NOMO-1 treated with DMSO at 0.1 percent for 48 hours (cell line): ENCODE measurements at regions not wholly inside any gene's neighbourhood (a gene's known extent, or its start where the extent isn't known, plus 50 kb on each side); places are given as distances from the start of the nearest gene placed in this dataset.

Experiments used
- DNase-seq: peaks from one replicate; lab custom pipeline; 2025; ENCODE audit not compliant: unreplicated experiment; lab: John Stamatoyannopoulos, UW

DNA sequence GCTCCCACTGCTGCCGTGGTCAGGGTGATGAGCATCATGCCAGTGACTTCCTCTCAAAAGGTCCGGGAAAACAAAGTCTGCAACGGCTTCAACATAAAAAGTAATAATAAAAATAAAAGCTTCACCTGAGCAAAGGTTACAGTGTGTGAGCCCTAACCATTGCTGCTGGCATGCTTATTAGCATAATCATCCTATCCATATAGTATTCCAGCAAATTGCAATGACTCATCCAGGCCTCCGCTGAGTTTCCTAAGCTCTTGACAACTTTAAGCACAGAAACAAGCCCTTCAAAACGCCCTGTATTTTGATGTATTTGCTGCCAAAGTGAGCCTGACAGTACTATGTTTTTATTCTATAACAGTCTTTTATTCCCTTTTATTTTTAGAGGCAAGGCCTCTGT is 100.5 kb downstream of the AASDH start:
- no peak for DNase-seq

DNA sequence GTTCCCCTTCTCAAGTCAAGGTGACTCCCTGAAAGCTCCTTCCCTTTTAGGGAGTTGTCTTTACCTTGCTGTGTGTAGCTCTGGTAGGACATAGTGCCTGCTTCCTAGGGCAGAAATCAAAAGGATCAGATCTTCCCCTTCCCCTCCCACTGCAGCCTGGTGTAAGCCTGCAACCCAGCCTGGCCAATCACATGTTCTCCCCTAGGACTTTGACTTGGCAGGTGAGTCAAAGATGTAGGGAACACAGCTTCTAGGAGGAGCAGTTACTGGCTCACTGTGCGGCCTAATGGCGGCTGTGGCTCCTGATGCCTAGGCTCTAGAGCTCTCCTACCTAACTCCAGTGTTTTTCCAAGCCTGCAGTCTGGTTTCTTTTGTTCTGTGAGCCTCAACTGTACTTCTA is 103.9 kb downstream of the AASDH start:
- no peak for DNase-seq

DNA sequence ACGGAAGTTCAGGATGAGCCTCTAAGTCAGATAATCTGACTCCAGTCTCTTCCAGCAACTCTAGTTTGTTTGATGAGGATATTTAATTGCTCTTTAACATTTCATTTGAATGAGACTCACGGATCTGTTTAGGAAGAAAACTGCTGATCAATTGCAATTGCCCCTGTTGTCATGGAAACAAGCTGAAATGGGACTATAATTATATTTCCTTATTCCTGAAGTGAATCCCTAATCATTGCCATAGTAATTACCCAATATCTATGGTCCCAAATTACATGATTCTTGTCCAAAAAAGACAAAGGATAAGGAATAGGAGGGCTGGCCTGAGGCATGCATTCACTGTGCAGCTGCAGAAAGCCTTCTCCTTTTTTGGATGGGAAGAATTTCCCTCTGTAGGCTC is 105.3 kb downstream of the AASDH start:
- DNase-seq, result no peak

DNA sequence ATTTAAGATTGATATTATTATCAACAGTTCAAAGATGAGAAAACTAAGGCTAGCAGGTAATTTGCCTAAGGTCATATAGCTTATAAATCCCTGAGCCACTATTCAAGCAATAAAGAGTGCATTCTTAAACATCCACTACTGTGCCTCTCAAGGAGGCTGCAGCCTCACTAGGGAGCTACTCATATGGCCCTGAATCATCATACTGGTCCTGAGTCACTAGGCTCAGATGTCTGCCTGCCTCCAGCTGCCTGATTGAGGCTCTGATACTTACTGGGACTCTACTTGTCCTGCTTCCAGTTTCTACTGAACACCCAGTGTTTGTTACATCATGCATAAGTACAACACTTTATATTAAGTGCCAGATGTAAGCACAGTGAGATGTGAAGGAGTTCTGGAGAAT is 110.7 kb downstream of the AASDH start:
- DNase-seq, result no peak

DNA sequence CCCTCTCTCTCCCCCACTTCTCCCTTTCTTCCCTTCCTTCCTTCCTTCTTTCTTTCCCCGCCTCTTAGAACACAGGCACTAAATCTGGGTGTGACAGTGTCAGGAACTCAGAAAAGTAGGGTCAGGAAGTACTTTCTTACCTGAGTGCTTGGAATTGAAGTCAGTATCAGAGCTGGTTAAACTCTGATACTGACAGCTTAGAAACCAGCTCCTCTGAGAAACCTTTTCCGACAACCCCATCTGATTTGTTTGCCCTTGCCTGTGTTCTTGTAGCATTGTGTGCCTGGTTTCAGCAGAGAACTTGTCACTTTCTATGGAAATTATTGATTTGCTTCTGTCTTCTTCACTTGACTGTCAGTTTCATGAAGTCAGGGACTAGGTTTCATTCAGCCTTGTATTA is 113.9 kb downstream of the AASDH start:
- no peak for DNase-seq

DNA sequence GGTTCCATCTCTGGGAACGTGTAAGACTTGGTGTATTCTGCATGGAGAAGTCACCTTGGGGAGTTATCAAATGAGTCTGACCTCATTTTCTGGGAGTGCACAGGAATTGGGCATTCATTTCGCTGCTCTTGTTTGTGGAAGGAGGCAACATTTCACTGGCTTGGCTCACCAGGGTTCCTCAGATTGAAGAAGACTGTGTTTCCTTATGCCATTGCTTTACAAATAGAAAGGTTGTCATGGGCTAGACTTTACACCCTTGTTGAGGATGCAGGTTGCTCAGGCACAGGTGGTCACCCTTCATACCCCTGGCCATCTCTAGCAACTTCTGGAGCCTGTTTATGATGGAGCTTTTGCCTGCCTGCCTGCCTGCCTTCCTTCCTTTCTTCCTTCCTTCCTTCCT is 114.4 kb downstream of the AASDH start:
- no peak for DNase-seq

DNA sequence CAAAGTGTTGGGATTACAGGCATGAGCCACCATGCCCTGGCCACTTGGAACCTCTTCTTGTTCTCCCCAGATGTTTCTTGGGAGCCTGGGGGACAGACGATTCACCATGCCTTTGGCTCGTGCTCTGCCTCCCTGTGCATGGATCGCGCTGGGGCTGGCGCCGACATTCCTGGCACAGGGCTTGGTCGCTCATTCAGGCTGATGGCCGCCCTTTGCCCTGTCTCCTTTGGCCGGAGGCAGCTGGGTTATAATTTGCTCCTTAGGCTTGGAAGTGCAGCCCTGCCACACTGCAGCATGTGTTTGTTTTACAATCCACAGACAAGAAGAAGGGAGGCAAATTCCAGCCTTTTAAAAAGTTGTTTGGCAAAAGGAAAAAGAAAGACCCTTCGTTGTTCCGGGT is 115.3 kb downstream of the AASDH start:
- no peak for DNase-seq

DNA sequence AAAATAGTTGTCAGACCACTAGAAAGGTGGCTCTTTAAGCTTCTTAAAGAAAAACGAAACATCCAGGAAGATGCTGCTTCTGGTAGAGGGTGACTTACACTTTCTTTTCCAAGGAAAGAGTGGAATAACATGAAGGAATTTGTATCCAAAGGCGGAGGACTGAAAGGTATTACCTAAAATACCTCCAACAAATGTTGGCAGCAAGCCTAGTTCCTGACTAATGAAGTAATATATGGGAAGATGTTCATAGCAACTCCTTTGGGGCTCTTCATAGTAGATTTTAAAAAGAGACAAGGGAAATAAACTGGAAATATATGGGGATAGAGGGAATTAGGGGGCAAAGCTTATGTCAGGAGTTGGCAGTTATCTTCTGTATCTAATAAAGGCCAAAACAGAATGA is 116.2 kb downstream of the AASDH start:
- no peak for DNase-seq

DNA sequence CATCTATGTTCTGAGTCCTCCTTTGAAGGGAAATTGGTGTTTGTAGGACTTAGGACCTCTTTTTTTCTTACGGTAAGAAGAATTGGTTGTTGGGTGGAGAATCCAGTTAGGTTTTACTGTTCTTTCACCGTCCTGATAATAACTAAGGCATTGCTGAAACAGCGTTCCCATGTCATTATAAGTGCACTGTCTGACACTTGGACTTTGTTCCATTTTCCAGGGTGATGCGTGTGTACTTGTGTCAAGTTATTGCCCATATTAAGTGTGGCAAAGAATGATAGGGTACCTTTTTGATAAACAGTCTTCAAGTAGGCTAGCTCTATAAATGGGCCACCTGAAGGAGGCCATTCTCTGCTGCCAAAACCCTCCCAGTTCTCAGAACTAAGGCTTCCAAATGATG is 119.7 kb downstream of the AASDH start:
- DNase-seq, result no peak

DNA sequence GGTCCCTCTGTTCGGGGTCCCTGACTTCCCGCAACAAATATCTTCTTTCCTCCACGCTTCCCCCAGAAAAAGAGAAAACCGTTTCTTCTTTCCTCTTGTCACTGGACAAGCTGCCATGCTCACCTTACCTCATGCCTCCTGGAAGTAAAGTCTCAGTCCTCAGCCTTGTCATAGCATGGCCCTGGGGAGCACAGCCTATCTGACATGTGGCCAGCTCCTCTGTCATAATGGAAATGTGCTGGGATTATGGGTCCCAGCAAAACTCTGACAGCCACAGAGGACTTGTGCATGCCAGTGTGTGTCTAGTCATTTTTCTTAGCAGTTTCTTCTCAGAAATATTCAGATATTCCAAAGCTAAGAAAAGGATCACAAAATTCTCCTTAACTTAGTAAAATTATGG is 122.4 kb downstream of the AASDH start:
- no peak for DNase-seq

DNA sequence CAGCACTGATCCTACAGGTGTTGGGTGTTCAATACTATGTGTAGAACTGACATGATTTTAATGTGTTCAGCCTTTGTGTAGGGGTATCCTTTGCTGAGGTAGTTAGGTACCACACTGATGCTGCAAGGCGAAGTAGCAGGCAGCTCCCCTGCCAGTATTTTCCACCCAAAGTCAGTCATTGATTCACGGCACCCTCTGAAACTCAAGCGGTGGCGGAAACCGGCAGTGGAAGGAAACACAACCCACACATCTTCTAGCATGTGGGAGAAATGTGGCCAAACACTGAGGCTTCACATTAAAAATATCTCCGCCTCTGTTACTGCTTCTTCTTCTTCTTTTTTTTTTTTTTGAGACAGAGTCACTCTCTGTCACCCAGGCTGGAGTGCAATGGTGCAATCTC is 126.3 kb downstream of the AASDH start:
- DNase-seq, result no peak

DNA sequence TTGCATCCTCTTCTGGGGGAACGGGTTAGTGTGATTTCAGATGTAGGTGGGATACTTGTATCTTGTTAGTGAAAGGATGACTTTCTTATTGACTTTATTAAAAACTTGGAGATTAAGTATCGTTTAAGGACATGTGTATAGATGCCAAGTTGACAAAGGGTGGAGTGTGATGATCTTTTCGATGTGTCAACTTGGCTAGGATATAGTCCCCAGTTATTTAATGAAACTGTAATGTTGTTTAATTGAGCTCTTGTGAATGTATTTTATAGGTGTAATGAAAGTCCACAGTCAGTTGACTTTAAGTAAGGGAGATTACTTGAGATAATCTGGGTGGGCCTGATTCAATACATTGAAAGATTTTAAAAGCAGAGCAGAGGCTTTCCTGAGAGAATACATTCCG is 127.0 kb downstream of the AASDH start:
- no peak for DNase-seq

DNA sequence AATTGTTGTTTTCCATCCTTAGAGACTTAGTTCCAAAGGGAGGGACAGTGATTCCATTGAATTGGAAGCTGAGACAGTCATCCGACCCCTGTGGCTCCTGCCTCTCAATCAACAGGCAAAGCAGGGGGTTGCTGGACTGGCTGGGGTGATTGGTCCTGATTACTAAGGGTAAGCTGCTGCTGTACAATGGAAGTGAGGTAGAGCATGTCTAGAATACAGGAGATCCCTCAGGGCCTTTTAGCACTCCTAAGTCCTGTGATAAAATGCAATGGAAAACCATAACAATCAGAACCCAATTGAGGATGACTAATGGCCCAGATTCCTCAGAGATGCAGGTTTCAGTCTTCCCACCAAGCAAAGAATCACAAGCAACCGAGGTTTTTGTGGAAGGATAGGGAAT is 127.6 kb downstream of the AASDH start:
- DNase-seq, result no peak

DNA sequence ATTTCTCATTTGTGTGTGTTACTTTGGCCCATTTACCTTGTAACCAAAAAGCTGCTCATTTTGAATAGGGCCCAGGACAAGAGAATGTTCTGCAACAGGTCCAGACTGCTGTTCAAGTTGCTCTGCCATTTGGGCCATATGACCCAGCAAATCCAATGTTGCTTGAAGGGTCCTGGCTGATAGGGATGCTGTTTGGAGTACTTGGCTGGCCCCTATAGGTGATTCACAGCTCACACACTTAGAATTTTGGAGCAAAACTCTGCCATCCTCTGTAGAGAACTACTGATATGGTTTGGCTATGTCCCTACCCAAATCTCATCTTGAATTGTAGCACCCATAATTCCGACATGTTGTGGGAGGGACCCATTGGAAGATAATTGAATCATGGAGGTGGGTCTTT is 131.5 kb downstream of the AASDH start:
- DNase-seq, result no peak

DNA sequence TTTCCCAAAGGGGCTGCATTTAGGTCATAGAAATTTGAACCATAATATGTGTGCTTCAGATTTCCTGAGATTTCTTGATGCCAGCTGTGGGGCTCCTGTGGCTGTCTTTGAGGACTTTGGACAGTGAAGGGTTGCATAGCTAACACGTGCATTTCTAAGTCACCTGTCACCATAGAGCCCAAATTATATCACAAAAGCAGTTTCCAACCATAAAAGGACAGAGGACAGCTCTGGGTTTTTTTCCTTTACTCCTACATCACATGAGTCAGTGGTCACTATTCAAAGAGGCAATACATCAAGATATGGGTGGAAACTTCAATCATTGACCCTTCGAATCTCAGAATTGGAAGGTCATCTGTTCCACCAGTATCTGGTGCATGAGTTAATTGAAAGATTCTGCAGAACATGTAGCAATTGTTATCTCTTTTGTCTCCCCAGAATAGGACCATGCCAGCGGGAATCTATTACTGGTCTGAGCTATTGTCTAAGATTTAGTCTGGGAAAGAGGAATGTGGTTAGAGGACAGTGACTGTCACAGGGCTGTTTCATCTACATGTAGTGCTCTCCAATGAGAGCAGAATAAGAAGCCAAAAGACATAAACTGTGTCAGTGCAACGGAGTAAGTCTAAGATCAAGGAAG is 133.5 kb downstream of the AASDH start:
- no peak for DNase-seq

DNA sequence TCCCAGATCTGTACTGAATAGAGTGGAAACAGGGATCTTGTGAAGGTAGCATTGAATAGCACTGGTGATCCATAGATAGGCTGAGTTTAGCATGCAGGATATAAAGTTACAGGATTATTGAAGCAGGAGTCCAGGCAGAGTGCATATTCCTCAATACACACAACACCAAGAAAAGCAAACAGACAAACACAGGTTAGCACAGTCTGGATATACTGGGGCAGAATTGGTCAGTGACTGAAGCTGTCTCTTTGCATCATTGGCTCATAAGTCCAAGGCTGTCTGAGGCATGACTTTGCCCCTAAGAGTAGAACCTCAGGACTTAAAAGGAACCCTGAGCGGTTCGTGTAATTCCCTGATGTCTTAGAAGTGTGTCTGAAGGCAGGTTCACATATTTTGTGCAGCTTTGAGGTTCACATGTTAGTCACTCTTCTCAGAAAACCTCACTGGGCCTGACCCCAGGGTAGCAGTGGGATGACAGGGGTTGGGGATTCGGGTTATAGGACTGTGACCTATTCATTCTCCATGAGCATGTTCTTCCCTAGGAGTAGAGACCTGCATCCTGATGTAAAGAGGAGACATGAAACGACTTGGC is 134.6 kb downstream of the AASDH start:
- no peak for DNase-seq

DNA sequence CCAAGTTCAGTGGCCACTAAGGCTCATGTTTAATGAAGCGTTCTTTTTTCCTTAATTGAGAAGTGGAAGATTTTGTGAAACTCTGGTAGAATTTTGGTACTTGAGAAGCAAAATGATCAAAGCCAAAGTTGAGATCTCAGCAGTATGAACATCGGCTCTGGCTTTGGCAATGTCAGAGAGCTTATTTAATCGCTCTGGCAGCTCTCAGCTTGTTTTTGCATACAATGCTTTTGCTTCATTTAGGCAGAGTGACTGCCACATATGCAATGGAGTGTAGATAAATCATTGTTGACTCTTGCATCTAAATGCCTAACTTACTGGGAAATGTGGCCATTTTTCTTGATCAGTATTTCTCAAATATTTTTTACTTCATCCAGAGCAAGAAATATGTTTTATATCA is 135.7 kb downstream of the AASDH start:
- DNase-seq, result no peak

DNA sequence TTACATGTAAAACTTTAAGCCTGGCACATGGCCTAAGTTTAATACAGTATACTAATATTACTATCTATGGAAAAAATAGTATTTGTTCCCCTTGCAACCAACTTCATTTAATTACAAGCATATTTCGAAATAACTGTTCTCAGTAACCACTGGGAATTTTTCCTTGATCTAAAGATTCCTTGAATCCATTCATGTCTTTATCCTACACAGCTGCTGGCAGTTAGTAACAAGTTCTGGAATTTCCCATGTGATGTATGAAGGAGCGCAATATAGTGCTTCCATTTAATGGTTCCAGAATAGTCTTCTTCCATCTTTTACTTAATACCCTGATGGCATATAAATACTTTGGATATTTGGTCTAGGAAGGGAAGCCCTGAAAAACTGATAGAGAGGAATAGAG is 136.5 kb downstream of the AASDH start:
- DNase-seq, result no peak

DNA sequence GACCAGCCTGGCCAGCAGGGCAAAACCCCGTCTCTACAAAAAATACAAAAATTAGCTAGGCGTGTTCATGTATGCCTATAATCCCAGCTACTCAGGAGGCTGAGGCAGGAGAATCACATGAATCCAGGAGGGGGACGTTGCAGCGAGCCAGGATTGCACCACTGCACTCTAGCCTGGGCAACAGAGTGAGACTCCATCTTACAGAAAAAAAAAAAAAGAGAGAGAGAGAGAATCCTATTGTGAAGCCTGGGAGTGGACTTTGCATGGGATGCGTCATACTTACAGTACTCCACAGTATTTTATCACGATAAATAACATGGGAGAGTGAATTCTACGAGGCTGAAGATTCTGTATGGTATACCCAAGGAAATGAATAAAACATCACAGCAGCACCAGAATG is 139.6 kb downstream of the AASDH start:
- DNase-seq, result no peak

DNA sequence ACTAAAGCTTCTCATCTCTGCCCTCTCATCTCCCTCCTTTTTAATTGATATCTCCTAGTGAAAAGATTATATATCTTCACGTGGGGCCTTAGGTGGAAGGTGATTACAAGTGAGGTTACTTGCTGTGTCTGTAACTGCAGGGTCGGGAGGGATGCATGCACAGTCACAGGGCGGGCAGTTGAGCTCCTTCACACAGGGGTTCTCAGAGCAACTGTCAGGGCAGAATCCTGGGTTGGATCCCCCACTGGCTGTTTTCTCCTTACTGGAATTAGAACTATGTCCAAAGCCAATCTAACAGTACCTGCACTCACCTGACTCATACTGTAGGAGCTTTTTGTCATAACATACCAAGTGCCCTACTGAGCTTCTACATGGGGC is 141.1 kb downstream of the AASDH start:
- DNase-seq, result no peak

DNA sequence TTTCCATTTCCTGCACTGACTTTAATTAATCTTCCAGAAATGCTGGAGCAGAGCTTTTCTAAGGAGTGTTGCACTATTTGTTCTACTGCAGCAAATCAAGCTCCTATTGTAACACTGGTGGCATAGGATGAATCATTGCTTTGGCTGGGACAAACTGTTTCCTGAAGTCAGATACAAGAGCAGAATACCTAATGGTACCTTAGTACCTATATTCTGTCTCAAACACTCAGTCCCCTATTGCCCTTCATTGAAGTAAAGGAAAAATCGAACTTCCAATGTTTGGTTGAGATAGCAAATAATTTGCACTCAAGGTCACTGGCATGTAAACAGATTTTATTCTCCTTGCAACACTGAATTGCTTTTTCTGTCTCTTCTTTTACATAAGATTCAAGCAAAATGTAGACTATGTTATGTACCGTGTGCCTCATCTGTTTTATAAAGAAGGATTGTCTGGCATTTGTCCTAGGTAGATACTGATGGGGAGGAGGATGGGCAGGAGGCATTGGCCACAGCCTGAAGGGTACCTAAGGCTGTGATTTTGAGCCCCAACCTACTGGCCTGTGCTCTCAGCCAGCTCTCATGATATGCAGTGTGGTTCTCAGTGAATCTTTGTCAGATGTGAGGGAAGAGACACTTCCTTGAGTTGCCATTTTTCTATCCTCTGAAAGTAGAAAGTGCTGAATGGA is 141.6 kb downstream of the AASDH start:
- DNase-seq, result no peak

DNA sequence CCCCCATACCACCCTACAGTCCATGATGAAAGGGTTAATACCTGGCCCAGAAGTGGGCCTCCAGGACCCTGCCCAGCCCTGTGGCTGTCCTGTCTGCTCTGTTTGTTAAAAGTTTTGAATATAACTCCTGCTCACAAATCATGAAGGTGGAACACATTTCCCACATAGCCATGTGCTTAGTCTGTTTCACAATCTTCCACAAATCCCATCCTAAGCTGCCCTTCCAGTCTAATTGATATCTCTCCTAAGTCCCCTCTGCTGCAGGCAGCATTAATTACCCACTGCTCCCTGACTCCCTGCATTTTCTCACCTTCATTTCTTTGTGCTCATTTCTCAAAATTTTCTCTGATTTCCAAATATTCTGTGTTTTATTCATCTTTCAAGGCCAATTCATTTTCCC is 142.6 kb downstream of the AASDH start:
- no peak for DNase-seq

DNA sequence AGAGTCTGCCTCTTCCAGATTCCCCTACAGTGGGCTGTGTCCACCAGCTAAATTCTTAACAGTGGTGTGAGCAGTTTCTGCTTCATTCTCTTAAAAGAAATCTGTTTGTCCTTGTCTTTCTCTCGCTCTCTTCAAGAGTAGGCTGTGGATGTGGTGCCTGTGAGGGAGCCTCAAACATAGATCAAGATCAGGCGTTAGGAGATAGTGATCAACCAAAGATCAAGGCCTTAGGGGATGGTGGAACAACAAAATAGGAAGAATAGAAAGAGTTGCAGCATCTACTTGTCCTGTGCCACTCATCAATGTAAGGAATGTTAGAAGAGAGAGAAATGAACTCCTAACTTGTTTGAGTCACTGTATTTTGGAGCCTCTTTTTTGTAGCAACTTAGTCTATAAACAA is 144.2 kb downstream of the AASDH start:
- DNase-seq, result no peak
